ENCODE measurements at regions not wholly inside any gene's neighbourhood (a gene's known extent, or its start where the extent isn't known, plus 50 kb on each side); places are given as distances from the start of the nearest gene placed in this dataset.

- DNase-seq (no peak), ATAC-seq (no peak)
- TF ChIP-seq POLR2A (IDR thresholded peaks at IDR 0.05) (no peak), CTCF (IDR thresholded peaks at IDR 0.05 in 4 of 5, conservative IDR thresholded peaks at IDR 0.05 in 1 of 5) (no peak)
Measured at GRCh38 chr18:22253676-22254075, 84.3 kb downstream of the GATA6 start.

GRCh38 chr18:22253156-22253555 is 83.8 kb downstream of the GATA6 start:
- Histone ChIP-seq H3K9me3 (no peaks in the 10 kb centered on the region), H3K27me3 (peaks cover 0 to 2% (median 0%) of the 10 kb centered on the region in 3 donors), H3K4me3 (no peak overlapping the region), H3K36me3 (no peaks in the 10 kb centered on the region), H3K27ac (no peak overlapping the region), H3K4me1 (peaks cover 0 to 6% of the 10 kb centered on the region in 2 donors)
- intact Hi-C loops (cut with DNase I; ENCODE audit: low total_unique reads) = no loop called here
- DNase-seq (no peak), ATAC-seq (no peak)
- TF ChIP-seq POLR2A (IDR thresholded peaks at IDR 0.05) = no peak
- TF ChIP-seq CTCF (IDR thresholded peaks at IDR 0.05 in 4 of 5, conservative IDR thresholded peaks at IDR 0.05 in 1 of 5) = no peak
- in situ Hi-C loops (cut with MboI; ENCODE audit: low sequenced_read_pairs in 4 of 4) = loop anchor here in 2 of 4 donors (25.0 kb wide), 2 partner anchors 91 to 216 kb away; partner anchors contain the start of gene GATA6 (in 1 of the 2)

More at GRCh38 chr18:22253676-22254075, 84.3 kb downstream of the GATA6 start:
- Histone ChIP-seq H3K36me3 (no peaks in the 10 kb centered on the region), H3K4me3 (no peak overlapping the region), H3K4me1 (peaks cover 0 to 6% of the 10 kb centered on the region in 2 donors), H3K27me3 (peaks cover 0 to 2% (median 0%) of the 10 kb centered on the region in 3 donors), H3K9me3 (no peaks in the 10 kb centered on the region), H3K27ac (no peak overlapping the region)
- intact Hi-C loops (cut with DNase I; ENCODE audit: low total_unique reads) = no loop called here
- in situ Hi-C loops (cut with MboI; ENCODE audit: low sequenced_read_pairs in 4 of 4) = loop anchor here in 2 of 4 donors (25.0 kb wide), 2 partner anchors 91 to 216 kb away; partner anchors contain the start of gene GATA6 (in 1 of the 2)
